ENCODE measurements at regions not wholly inside any gene's neighbourhood (a gene's known extent, or its start where the extent isn't known, plus 50 kb on each side); places are given as distances from the start of the nearest gene placed in this dataset.
A peak's percentile ranks its signal among the peaks of the same experiment; 100 is the strongest.
"Not testable (repeated sequence)": the region's sequence is repeated elsewhere in the genome, so short reads cannot be mapped to it uniquely, and the experiment has no call there.

- DNase-seq: no peak
Observed at GRCh38 chr9:81103597-81104471, 585.5 kb downstream of the TLE1 start.

- no peak for DNase-seq
Observed at GRCh38 chr9:81097131-81097847, 592.1 kb downstream of the TLE1 start.

GRCh38 chr9:81096625-81097024 lies 592.7 kb downstream of the TLE1 start:
- no peak for DNase-seq

GRCh38 chr9:81092057-81092456 lies 597.3 kb downstream of the TLE1 start:
- DNase-seq: no peak

- DNase-seq: no peak
Observed at GRCh38 chr9:81088341-81088740, 601.0 kb downstream of the TLE1 start.

GRCh38 chr9:81086416-81086815 lies 602.9 kb downstream of the TLE1 start:
- no peak for DNase-seq

- peak; percentile 60 for DNase-seq
Observed at GRCh38 chr9:81083854-81084512, 605.4 kb downstream of the TLE1 start.

- no peak for DNase-seq
Observed at GRCh38 chr9:81083067-81083466, 606.3 kb downstream of the TLE1 start.

GRCh38 chr9:81082221-81082620 lies 607.1 kb downstream of the TLE1 start:
- DNase-seq: no peak

GRCh38 chr9:81080900-81081299 lies 608.4 kb downstream of the TLE1 start:
- no peak for DNase-seq

GRCh38 chr9:81080185-81080584 lies 609.2 kb downstream of the TLE1 start:
- no peak for DNase-seq

GRCh38 chr9:81079055-81079454 lies 610.3 kb downstream of the TLE1 start:
- no peak for DNase-seq

- DNase-seq: no peak
Observed at GRCh38 chr9:81078555-81078954, 610.8 kb downstream of the TLE1 start.

GRCh38 chr9:81077572-81077971 lies 611.8 kb downstream of the TLE1 start:
- no peak for DNase-seq

- no peak for DNase-seq
Observed at GRCh38 chr9:81076131-81076530, 613.2 kb downstream of the TLE1 start.

- peak; percentile 47 for DNase-seq
Observed at GRCh38 chr9:81074221-81074620, 615.1 kb downstream of the TLE1 start.

- DNase-seq: no peak
Observed at GRCh38 chr9:81073821-81074220, 615.5 kb downstream of the TLE1 start.

GRCh38 chr9:81072758-81073157 lies 616.6 kb downstream of the TLE1 start:
- DNase-seq: no peak

- no peak for DNase-seq
Observed at GRCh38 chr9:81071108-81071507, 618.2 kb downstream of the TLE1 start.

- no peak for DNase-seq
Observed at GRCh38 chr9:81070689-81071088, 618.7 kb downstream of the TLE1 start.

- no peak for DNase-seq
Observed at GRCh38 chr9:81069923-81070322, 619.4 kb downstream of the TLE1 start.

- DNase-seq: no peak
Observed at GRCh38 chr9:81069038-81069795, 620.1 kb downstream of the TLE1 start.

- not testable (repeated sequence) for DNase-seq
Observed at GRCh38 chr9:81062995-81063394, 626.4 kb downstream of the TLE1 start.
